A673 (cell line): ENCODE measurements at regions not wholly inside any gene's neighbourhood (a gene's known extent, or its start where the extent isn't known, plus 50 kb on each side); places are given as distances from the start of the nearest gene placed in this dataset.

Experiments
- EZH2 ChIP-seq: fragments of 200-600 bp; sonication (generic); IDR thresholded peaks from 2 replicates; pipeline ENCODE4 v1.6.1; 2017; ENCODE audit warnings: borderline replicate concordance, low read depth, mild to moderate bottlenecking, mixed read lengths, antibody characterized with exemption, low read length; ENCODE audit not compliant: poor library complexity, severe bottlenecking
- TF ChIP-seq, protein P1 (sequence below): fragments of 300-800, 200-600 bp; sonication (generic); conservative IDR thresholded peaks from 2 replicates; pipeline ENCODE4 v1.5.1; 2017; ENCODE audit warnings: low read depth, mild to moderate bottlenecking, antibody characterized with exemption, low read length, moderate library complexity, mixed read lengths

DNA sequence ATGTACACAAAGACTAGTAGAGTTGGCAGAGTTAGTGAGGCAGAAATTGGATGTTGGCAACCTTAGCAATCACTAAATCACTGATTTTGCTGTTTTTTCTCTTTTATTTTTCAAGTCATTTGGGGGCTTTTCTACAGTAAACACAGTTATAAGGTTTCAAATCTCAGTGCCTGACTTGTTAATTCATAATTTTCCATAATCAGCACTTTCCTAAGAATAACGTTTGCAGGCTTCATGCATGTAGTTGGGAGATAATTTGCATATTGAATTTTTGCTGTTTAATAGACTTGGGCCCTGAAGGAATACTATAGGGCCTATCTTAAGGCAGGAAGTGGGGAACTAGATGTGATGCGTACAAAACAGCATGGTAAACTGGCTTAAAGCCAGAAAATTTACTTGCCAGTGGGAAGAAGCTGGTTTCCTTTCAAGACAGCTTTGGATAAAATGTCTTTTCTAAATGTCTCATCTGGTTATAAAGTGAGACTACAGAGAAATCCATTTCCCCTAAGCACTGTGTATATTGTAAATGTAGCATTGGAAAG, 127.2 kb upstream of the SMIM21 start:
- TF ChIP-seq, protein P1, sequence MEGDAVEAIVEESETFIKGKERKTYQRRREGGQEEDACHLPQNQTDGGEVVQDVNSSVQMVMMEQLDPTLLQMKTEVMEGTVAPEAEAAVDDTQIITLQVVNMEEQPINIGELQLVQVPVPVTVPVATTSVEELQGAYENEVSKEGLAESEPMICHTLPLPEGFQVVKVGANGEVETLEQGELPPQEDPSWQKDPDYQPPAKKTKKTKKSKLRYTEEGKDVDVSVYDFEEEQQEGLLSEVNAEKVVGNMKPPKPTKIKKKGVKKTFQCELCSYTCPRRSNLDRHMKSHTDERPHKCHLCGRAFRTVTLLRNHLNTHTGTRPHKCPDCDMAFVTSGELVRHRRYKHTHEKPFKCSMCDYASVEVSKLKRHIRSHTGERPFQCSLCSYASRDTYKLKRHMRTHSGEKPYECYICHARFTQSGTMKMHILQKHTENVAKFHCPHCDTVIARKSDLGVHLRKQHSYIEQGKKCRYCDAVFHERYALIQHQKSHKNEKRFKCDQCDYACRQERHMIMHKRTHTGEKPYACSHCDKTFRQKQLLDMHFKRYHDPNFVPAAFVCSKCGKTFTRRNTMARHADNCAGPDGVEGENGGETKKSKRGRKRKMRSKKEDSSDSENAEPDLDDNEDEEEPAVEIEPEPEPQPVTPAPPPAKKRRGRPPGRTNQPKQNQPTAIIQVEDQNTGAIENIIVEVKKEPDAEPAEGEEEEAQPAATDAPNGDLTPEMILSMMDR, result no peak
- no peak for TF ChIP-seq EZH2
